ENCODE measurements at regions not wholly inside any gene's neighbourhood (a gene's known extent, or its start where the extent isn't known, plus 50 kb on each side); places are given as distances from the start of the nearest gene placed in this dataset.

- H3K4me3 ChIP-seq (ENCODE audit: low read depth, low read length) = no peak overlapping the region
These were observed 64.3 kb upstream of the VANGL1 start for GRCh38 chr1:115577513-115577912.

GRCh38 chr1:115575661-115576060 is 66.1 kb upstream of the VANGL1 start:
- no peak for DNase-seq (ENCODE audit: low read depth)
- H3K4me3 ChIP-seq (ENCODE audit: low read depth, low read length) = no peak overlapping the region

More at GRCh38 chr1:115577513-115577912, 64.3 kb upstream of the VANGL1 start:
- no peak for DNase-seq (ENCODE audit: low read depth)

- no peak for DNase-seq (ENCODE audit: low read depth)
- H3K4me3 ChIP-seq (ENCODE audit: low read depth, low read length) = no peak overlapping the region
These were observed 69.1 kb upstream of the VANGL1 start for GRCh38 chr1:115572710-115573109.

GRCh38 chr1:115567431-115567830 is 74.3 kb upstream of the VANGL1 start:
- no peak overlapping the region for H3K4me3 ChIP-seq (ENCODE audit: low read depth, low read length)
- DNase-seq (ENCODE audit: low read depth) = no peak

GRCh38 chr1:115565791-115566190 is 76.0 kb upstream of the VANGL1 start:
- DNase-seq (ENCODE audit: low read depth) = no peak
- H3K4me3 ChIP-seq (ENCODE audit: low read depth, low read length) = no peak overlapping the region

GRCh38 chr1:115565353-115565752 is 76.4 kb upstream of the VANGL1 start:
- no peak overlapping the region for H3K4me3 ChIP-seq (ENCODE audit: low read depth, low read length)
- DNase-seq (ENCODE audit: low read depth) = no peak

GRCh38 chr1:115564201-115564600 is 77.6 kb upstream of the VANGL1 start:
- DNase-seq (ENCODE audit: low read depth) = no peak
- H3K4me3 ChIP-seq (ENCODE audit: low read depth, low read length) = peak overlapping the region; percentile 24

GRCh38 chr1:115560027-115560426 is 81.7 kb upstream of the VANGL1 start:
- H3K4me3 ChIP-seq (ENCODE audit: low read depth, low read length) = no peak overlapping the region
- no peak for DNase-seq (ENCODE audit: low read depth)

GRCh38 chr1:115558275-115558674 is 83.5 kb upstream of the VANGL1 start:
- no peak overlapping the region for H3K4me3 ChIP-seq (ENCODE audit: low read depth, low read length)
- no peak for DNase-seq (ENCODE audit: low read depth)

- no peak for DNase-seq (ENCODE audit: low read depth)
- no peak overlapping the region for H3K4me3 ChIP-seq (ENCODE audit: low read depth, low read length)
These were observed 84.1 kb upstream of the VANGL1 start for GRCh38 chr1:115557715-115558114.

- DNase-seq (ENCODE audit: low read depth) = no peak
- H3K4me3 ChIP-seq (ENCODE audit: low read depth, low read length) = no peak overlapping the region
These were observed 85.5 kb upstream of the VANGL1 start for GRCh38 chr1:115556236-115556635.

GRCh38 chr1:115555446-115555845 is 86.3 kb upstream of the VANGL1 start:
- DNase-seq (ENCODE audit: low read depth) = no peak

GRCh38 chr1:115547696-115548095 is 94.1 kb upstream of the VANGL1 start:
- DNase-seq (ENCODE audit: low read depth) = no peak

More at GRCh38 chr1:115555446-115555845, 86.3 kb upstream of the VANGL1 start:
- no peak overlapping the region for H3K4me3 ChIP-seq (ENCODE audit: low read depth, low read length)

GRCh38 chr1:115546846-115547245 is 94.9 kb upstream of the VANGL1 start:
- no peak for DNase-seq (ENCODE audit: low read depth)
- no peak overlapping the region for H3K4me3 ChIP-seq (ENCODE audit: low read depth, low read length)

More at GRCh38 chr1:115547696-115548095, 94.1 kb upstream of the VANGL1 start:
- H3K4me3 ChIP-seq (ENCODE audit: low read depth, low read length) = no peak overlapping the region

- H3K4me3 ChIP-seq (ENCODE audit: low read depth, low read length) = no peak overlapping the region
- peak; percentile 81 for DNase-seq (ENCODE audit: low read depth)
These were observed 95.7 kb upstream of the VANGL1 start for GRCh38 chr1:115545791-115546733.

GRCh38 chr1:115545096-115545720 is 96.6 kb upstream of the VANGL1 start:
- no peak overlapping the region for H3K4me3 ChIP-seq (ENCODE audit: low read depth, low read length)
- no peak for DNase-seq (ENCODE audit: low read depth)

GRCh38 chr1:115544131-115544530 is 97.6 kb upstream of the VANGL1 start:
- no peak overlapping the region for H3K4me3 ChIP-seq (ENCODE audit: low read depth, low read length)
- DNase-seq (ENCODE audit: low read depth) = no peak

- H3K4me3 ChIP-seq (ENCODE audit: low read depth, low read length) = no peak overlapping the region
- no peak for DNase-seq (ENCODE audit: low read depth)
These were observed 98.5 kb upstream of the VANGL1 start for GRCh38 chr1:115543247-115543646.

- no peak for DNase-seq (ENCODE audit: low read depth)
- no peak overlapping the region for H3K4me3 ChIP-seq (ENCODE audit: low read depth, low read length)
These were observed 102.0 kb upstream of the VANGL1 start for GRCh38 chr1:115539736-115540135.

- no peak overlapping the region for H3K4me3 ChIP-seq (ENCODE audit: low read depth, low read length)
- peak; percentile 74 for DNase-seq (ENCODE audit: low read depth)
These were observed 102.7 kb upstream of the VANGL1 start for GRCh38 chr1:115539061-115539460.

- DNase-seq (ENCODE audit: low read depth) = no peak
- no peak overlapping the region for H3K4me3 ChIP-seq (ENCODE audit: low read depth, low read length)
These were observed 103.2 kb upstream of the VANGL1 start for GRCh38 chr1:115538579-115538978.

All from skeletal muscle cell (primary cell).